CD4-positive, CD25-positive, alpha-beta regulatory T cell (primary cell): ENCODE measurements at regions not wholly inside any gene's neighbourhood (a gene's known extent, or its start where the extent isn't known, plus 50 kb on each side); places are given as distances from the start of the nearest gene placed in this dataset.

Experiments
- ATAC-seq, 2 donors: fragments of 150-1000 bp; cut with Tn5 transposase; one replicate each; pipeline ENCODE4 v1.10.0; 2021; ENCODE audit warnings: low read depth in 2 of 2, moderate number of reproducible peaks in 2 of 2, moderate library complexity in 1 of 2
- DNase-seq, 3 donors: peaks; one replicate each; pipeline versions ENCODE4 v3.0.0 to v3.0.0-alpha.2; 2012 to 2022; ENCODE audit warnings: mixed read lengths in 1 of 3
- H3K27ac ChIP-seq: one replicate; pipeline ENCODE4 v1.7.0; 2013; ENCODE audit warnings: mild to moderate bottlenecking, low read length; ENCODE audit not compliant: insufficient read depth, poor library complexity, severe bottlenecking
- H3K27me3 ChIP-seq: one replicate; pipeline ENCODE4 v1.7.0; 2013; ENCODE audit warnings: low read length; ENCODE audit not compliant: control insufficient read depth, insufficient read depth
- H3K36me3 ChIP-seq: one replicate; pipeline ENCODE4 v1.7.0; 2013; ENCODE audit warnings: mild to moderate bottlenecking, low read length, moderate library complexity; ENCODE audit not compliant: control insufficient read depth, insufficient read depth
- H3K4me1 ChIP-seq: 2 replicates; pipeline ENCODE4 v1.7.0; 2013; ENCODE audit warnings: mild to moderate bottlenecking, low read length; ENCODE audit not compliant: insufficient read depth, control insufficient read depth, poor library complexity, severe bottlenecking
- H3K4me3 ChIP-seq: one replicate; pipeline ENCODE4 v1.7.0; 2013; ENCODE audit warnings: low read depth, mild to moderate bottlenecking, low read length, moderate library complexity
- H3K9me3 ChIP-seq, 2 experiments: 1 replicate in 1 of 2; 2 replicates in 1 of 2; pipeline ENCODE4 v1.7.0; 2013; ENCODE audit warnings: low read length in 2 of 2, mild to moderate bottlenecking in 1 of 2, moderate library complexity in 1 of 2; ENCODE audit not compliant: control insufficient read depth in 2 of 2
- H3K27ac Mint-ChIP-seq, 3 donors: one replicate each; pipeline ENCODE4 v1.8.0; 2020 to 2022; ENCODE audit warnings: mild to moderate bottlenecking in 3 of 3, mixed read lengths in 3 of 3, moderate library complexity in 2 of 3
- H3K27me3 Mint-ChIP-seq: one replicate; pipeline ENCODE4 v1.8.0; 2022; ENCODE audit warnings: mild to moderate bottlenecking, mixed read lengths
- H3K36me3 Mint-ChIP-seq: one replicate; pipeline ENCODE4 v1.8.0; 2020; ENCODE audit warnings: mixed read lengths
- H3K4me1 Mint-ChIP-seq, 4 donors: one replicate each; pipeline ENCODE4 v1.8.0; 2020 to 2022; ENCODE audit warnings: mixed read lengths in 4 of 4, mild to moderate bottlenecking in 1 of 4
- H3K4me3 Mint-ChIP-seq, 4 donors: one replicate each; pipeline ENCODE4 v1.8.0; 2020 to 2022; ENCODE audit warnings: mild to moderate bottlenecking in 4 of 4, mixed read lengths in 4 of 4, moderate library complexity in 3 of 4
- H3K9me3 Mint-ChIP-seq, 7 donors: one replicate each; pipeline ENCODE4 v1.8.0; 2020 to 2022; ENCODE audit warnings: mixed read lengths in 7 of 7, mild to moderate bottlenecking in 3 of 7, moderate library complexity in 2 of 7

GRCh38 chr14:22059201-22059600 is 385.6 kb upstream of the OR4E1 start:
- H3K4me3 ChIP-seq: no peak overlapping the region
- Mint-ChIP-seq H3K4me3 (no peak overlapping the region), H3K27ac (no peak overlapping the region), H3K36me3 (no peaks in the 10 kb centered on the region), H3K4me1 (peaks cover 0 to 14% (median 4%) of the 10 kb centered on the region in 4 donors), H3K27me3 (peaks cover 5% of the 10 kb centered on the region), H3K9me3 (peaks cover 0 to 5% (median 0%) of the 10 kb centered on the region in 7 donors)
- no peaks in the 10 kb centered on the region for H3K36me3 ChIP-seq
- DNase-seq (no peak), ATAC-seq (no peak)
- H3K27me3 ChIP-seq: no peaks in the 10 kb centered on the region
- H3K4me1 ChIP-seq: no peaks in the 10 kb centered on the region
- no peaks in the 10 kb centered on the region for H3K9me3 ChIP-seq
- H3K27ac ChIP-seq: no peak overlapping the region

DNA sequence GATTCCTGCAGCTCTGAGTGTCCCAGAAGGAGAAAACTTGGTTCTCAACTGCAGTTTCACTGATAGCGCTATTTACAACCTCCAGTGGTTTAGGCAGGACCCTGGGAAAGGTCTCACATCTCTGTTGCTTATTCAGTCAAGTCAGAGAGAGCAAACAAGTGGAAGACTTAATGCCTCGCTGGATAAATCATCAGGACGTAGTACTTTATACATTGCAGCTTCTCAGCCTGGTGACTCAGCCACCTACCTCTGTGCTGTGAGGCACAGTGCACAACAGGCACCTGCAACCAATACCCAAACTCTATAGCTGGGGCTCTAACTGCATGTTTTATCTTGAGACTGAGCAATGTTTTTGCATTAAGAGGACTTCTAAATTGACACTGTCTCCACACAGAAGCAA is 379.2 kb upstream of the OR4E1 start:
- no peaks in the 10 kb centered on the region for H3K36me3 ChIP-seq
- no peaks in the 10 kb centered on the region for H3K27me3 ChIP-seq
- H3K4me3 ChIP-seq: peak overlapping the region; percentile 75
- peak overlapping the region in 2 of 3 donors; percentile 91 to 97 for H3K27ac Mint-ChIP-seq
- H3K4me1 ChIP-seq: no peaks in the 10 kb centered on the region
- H3K4me1 Mint-ChIP-seq: peaks cover 4 to 34% (median 10%) of the 10 kb centered on the region in 4 donors
- peaks cover 0 to 2% (median 0%) of the 10 kb centered on the region in 7 donors for H3K9me3 Mint-ChIP-seq
- H3K9me3 ChIP-seq: no peaks in the 10 kb centered on the region
- peaks cover 15% of the 10 kb centered on the region for H3K27me3 Mint-ChIP-seq
- H3K4me3 Mint-ChIP-seq: peak overlapping the region; percentile 54 to 88 (median 86)
- ATAC-seq (peak; percentile 89 to 90), DNase-seq (peak in 1 of 3 donors; percentile 33)
- H3K27ac ChIP-seq: peak overlapping the region; percentile 63
- peaks cover 3% of the 10 kb centered on the region for H3K36me3 Mint-ChIP-seq

DNA sequence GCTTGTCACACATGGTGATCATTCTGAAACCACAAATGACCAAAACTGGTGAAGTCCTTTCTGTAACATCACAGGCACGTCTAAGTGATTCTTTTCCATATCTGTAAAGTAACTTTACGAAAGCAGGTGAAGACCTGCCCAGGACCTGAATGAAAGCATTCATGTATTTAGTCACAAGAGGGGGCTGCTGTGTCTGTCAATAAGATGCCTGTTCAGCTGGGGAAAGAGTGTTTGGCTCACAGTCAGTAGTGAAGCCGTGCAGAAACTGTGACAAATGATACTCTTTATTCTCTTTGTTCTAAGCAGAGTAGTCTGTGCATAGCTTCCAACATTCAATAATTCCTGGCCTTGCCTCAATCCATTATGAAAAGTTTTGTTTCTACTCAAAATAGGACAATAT is 373.5 kb upstream of the OR4E1 start:
- Histone ChIP-seq H3K36me3 (no peaks in the 10 kb centered on the region), H3K9me3 (no peaks in the 10 kb centered on the region), H3K4me3 (peak overlapping the region; percentile 41), H3K4me1 (no peaks in the 10 kb centered on the region), H3K27ac (peak overlapping the region; percentile 41), H3K27me3 (no peaks in the 10 kb centered on the region)
- Mint-ChIP-seq H3K36me3 (peaks cover 1% of the 10 kb centered on the region), H3K4me1 (peaks cover 4 to 38% (median 10%) of the 10 kb centered on the region in 4 donors), H3K27me3 (peaks cover 10% of the 10 kb centered on the region), H3K27ac (peak overlapping the region; percentile 78 to 89 (median 83)), H3K4me3 (peak overlapping the region; percentile 59 to 84 (median 68)), H3K9me3 (peaks cover 0 to under 1% (median 0%) of the 10 kb centered on the region in 7 donors)
- ATAC-seq (peak; percentile 86 to 88), DNase-seq (peak in 2 of 3 donors; percentile 60 to 71)

- Mint-ChIP-seq H3K36me3 (no peaks in the 10 kb centered on the region), H3K27ac (peak overlapping the region; percentile 67 to 94 (median 92)), H3K4me3 (peak overlapping the region in 1 of 4 donors; percentile 8), H3K9me3 (no peaks in the 10 kb centered on the region), H3K4me1 (peaks cover 3 to 36% (median 8%) of the 10 kb centered on the region in 4 donors), H3K27me3 (peaks cover 7% of the 10 kb centered on the region)
- Histone ChIP-seq H3K4me1 (no peaks in the 10 kb centered on the region), H3K36me3 (no peaks in the 10 kb centered on the region), H3K4me3 (no peak overlapping the region), H3K27ac (peak overlapping the region; percentile 14), H3K9me3 (no peaks in the 10 kb centered on the region), H3K27me3 (no peaks in the 10 kb centered on the region)
- ATAC-seq (no peak), DNase-seq (no peak)
Observed at GRCh38 chr14:22046063-22046462, 372.4 kb upstream of the OR4E1 start.

- Histone ChIP-seq H3K36me3 (no peaks in the 10 kb centered on the region), H3K9me3 (no peaks in the 10 kb centered on the region), H3K27ac (no peak overlapping the region), H3K4me3 (no peak overlapping the region), H3K4me1 (no peaks in the 10 kb centered on the region), H3K27me3 (no peaks in the 10 kb centered on the region)
- Mint-ChIP-seq H3K27me3 (peaks cover 11% of the 10 kb centered on the region), H3K4me1 (peaks cover 3 to 32% (median 11%) of the 10 kb centered on the region in 4 donors), H3K9me3 (no peaks in the 10 kb centered on the region), H3K4me3 (peak overlapping the region in 1 of 4 donors; percentile 58), H3K27ac (no peak overlapping the region), H3K36me3 (no peaks in the 10 kb centered on the region)
- DNase-seq (no peak), ATAC-seq (no peak)
Observed at GRCh38 chr14:22044193-22044592, 370.6 kb upstream of the OR4E1 start.

GRCh38 chr14:22040781-22041125 is 367.1 kb upstream of the OR4E1 start:
- Mint-ChIP-seq H3K27me3 (peaks cover 7% of the 10 kb centered on the region), H3K4me1 (peaks cover 0 to 8% (median 3%) of the 10 kb centered on the region in 4 donors), H3K36me3 (no peaks in the 10 kb centered on the region), H3K9me3 (no peaks in the 10 kb centered on the region), H3K4me3 (peak overlapping the region; percentile 76 to 87 (median 83)), H3K27ac (peak overlapping the region in 2 of 3 donors; percentile 75 to 84)
- Histone ChIP-seq H3K4me3 (peak overlapping the region; percentile 57), H3K36me3 (no peaks in the 10 kb centered on the region), H3K9me3 (no peaks in the 10 kb centered on the region), H3K4me1 (no peaks in the 10 kb centered on the region), H3K27me3 (no peaks in the 10 kb centered on the region), H3K27ac (no peak overlapping the region)
- peak in 1 of 2 donors; percentile 31 for ATAC-seq
- DNase-seq: no peak

- Mint-ChIP-seq H3K36me3 (no peaks in the 10 kb centered on the region), H3K4me1 (peaks cover 0 to 8% (median 3%) of the 10 kb centered on the region in 4 donors), H3K9me3 (no peaks in the 10 kb centered on the region), H3K4me3 (peak overlapping the region; percentile 76 to 87 (median 83)), H3K27ac (peak overlapping the region; percentile 23 to 84 (median 75)), H3K27me3 (peaks cover 7% of the 10 kb centered on the region)
- Histone ChIP-seq H3K4me1 (no peaks in the 10 kb centered on the region), H3K4me3 (peak overlapping the region; percentile 57), H3K9me3 (no peaks in the 10 kb centered on the region), H3K27me3 (no peaks in the 10 kb centered on the region), H3K27ac (no peak overlapping the region), H3K36me3 (no peaks in the 10 kb centered on the region)
- ATAC-seq (peak; percentile 81 to 91), DNase-seq (peak; percentile 6 to 66 (median 55))
Observed at GRCh38 chr14:22039938-22040780, 366.5 kb upstream of the OR4E1 start.
